Glutamatergic neuron (in vitro differentiated cells): ENCODE measurements at regions not wholly inside any gene's neighbourhood (a gene's known extent, or its start where the extent isn't known, plus 50 kb on each side); places are given as distances from the start of the nearest gene placed in this dataset.

Experiments used
- DNase-seq: peaks from one replicate; pipeline ENCODE4 v3.0.0; 2022
- H3K27ac Mint-ChIP-seq: one replicate; pipeline ENCODE4 v1.8.0; 2020; ENCODE audit warnings: mild to moderate bottlenecking, mixed read lengths, inconsistent platforms; ENCODE audit not compliant: unreplicated experiment
- H3K27me3 Mint-ChIP-seq: one replicate; pipeline ENCODE4 v1.8.0; 2020; ENCODE audit warnings: mild to moderate bottlenecking, moderate library complexity, mixed read lengths, inconsistent platforms; ENCODE audit not compliant: unreplicated experiment
- H3K36me3 Mint-ChIP-seq: one replicate; pipeline ENCODE4 v1.8.0; 2020; ENCODE audit warnings: mild to moderate bottlenecking, mixed read lengths, inconsistent platforms; ENCODE audit not compliant: unreplicated experiment
- H3K4me1 Mint-ChIP-seq: one replicate; pipeline ENCODE4 v1.8.0; 2020; ENCODE audit warnings: mild to moderate bottlenecking, low read depth, mixed read lengths, inconsistent platforms; ENCODE audit not compliant: unreplicated experiment
- H3K4me3 Mint-ChIP-seq: one replicate; pipeline ENCODE4 v1.8.0; 2020; ENCODE audit warnings: mild to moderate bottlenecking, mixed read lengths, inconsistent platforms; ENCODE audit not compliant: unreplicated experiment
- H3K9me3 Mint-ChIP-seq: one replicate; pipeline ENCODE4 v1.8.0; 2020; ENCODE audit warnings: mild to moderate bottlenecking, moderate library complexity, mixed read lengths, inconsistent platforms; ENCODE audit not compliant: unreplicated experiment
- CTCF ChIP-seq: fragments of 200-600 bp; sonication (generic); IDR thresholded peaks from one replicate; pipeline ENCODE4 v1.5.0; 2021; ENCODE audit not compliant: partially characterized antibody, unreplicated experiment

- no peak overlapping the region for H3K4me3 Mint-ChIP-seq
- H3K4me1 Mint-ChIP-seq, result no peaks in the 10 kb centered on the region
- H3K9me3 Mint-ChIP-seq, result no peaks in the 10 kb centered on the region
- no peak for DNase-seq
- peaks cover 2% of the 10 kb centered on the region for H3K27me3 Mint-ChIP-seq
- no peak for TF ChIP-seq CTCF
- no peak overlapping the region for H3K27ac Mint-ChIP-seq
- H3K36me3 Mint-ChIP-seq, result no peaks in the 10 kb centered on the region
Observed at GRCh38 chr7:130948822-130949221, 214.8 kb upstream of the KLF14 start.

- no peak for DNase-seq
- Mint-ChIP-seq H3K27me3 (peaks cover 2% of the 10 kb centered on the region), H3K27ac (no peak overlapping the region), H3K9me3 (no peaks in the 10 kb centered on the region), H3K4me1 (no peaks in the 10 kb centered on the region), H3K36me3 (no peaks in the 10 kb centered on the region), H3K4me3 (no peak overlapping the region)
- no peak for TF ChIP-seq CTCF
Observed at GRCh38 chr7:130949550-130949949, 215.5 kb upstream of the KLF14 start.

GRCh38 chr7:130950054-130950453 is 216.0 kb upstream of the KLF14 start:
- Mint-ChIP-seq H3K36me3 (no peaks in the 10 kb centered on the region), H3K27ac (no peak overlapping the region), H3K9me3 (no peaks in the 10 kb centered on the region), H3K4me1 (no peaks in the 10 kb centered on the region), H3K4me3 (no peak overlapping the region), H3K27me3 (peaks cover 2% of the 10 kb centered on the region)
- TF ChIP-seq CTCF, result no peak
- no peak for DNase-seq

- H3K4me3 Mint-ChIP-seq, result no peak overlapping the region
- no peaks in the 10 kb centered on the region for H3K4me1 Mint-ChIP-seq
- no peak for DNase-seq
Observed at GRCh38 chr7:130950741-130951140, 216.7 kb upstream of the KLF14 start.

More at GRCh38 chr7:130950741-130951140, 216.7 kb upstream of the KLF14 start:
- Mint-ChIP-seq H3K9me3 (no peaks in the 10 kb centered on the region), H3K27me3 (peaks cover 2% of the 10 kb centered on the region), H3K27ac (no peak overlapping the region), H3K36me3 (no peaks in the 10 kb centered on the region)
- TF ChIP-seq CTCF, result no peak
